Activated CD8-positive, alpha-beta memory T cell treated with anti-CD3 and anti-CD28 coated beads, Interleukin-2, amount 10 ng/mL, durations not matched to agents 7 days and 5 days (primary cell): ENCODE measurements at regions not wholly inside any gene's neighbourhood (a gene's known extent, or its start where the extent isn't known, plus 50 kb on each side); places are given as distances from the start of the nearest gene placed in this dataset.
"Not testable (repeated sequence)": the region's sequence is repeated elsewhere in the genome, so short reads cannot be mapped to it uniquely, and the experiment has no call there.

Experiments
- ATAC-seq: fragments of 150-1000 bp; cut with Tn5 transposase; one replicate; pipeline ENCODE4 v1.10.0; 2021; ENCODE audit warnings: moderate library complexity
- CTCF ChIA-PET: fragments of 350-600 bp; sonication (Branson Sonifier 250); formaldehyde crosslinking; loops from one replicate; lab custom pipeline; 2021; ENCODE audit warnings: antibody characterized with exemption; lab: Charles Lee
- DNase-seq: peaks from one replicate; pipeline ENCODE4 v3.0.0-alpha.2; 2020
- H3K27ac Mint-ChIP-seq: one replicate; pipeline ENCODE4 v1.8.0; 2021; ENCODE audit warnings: mild to moderate bottlenecking, mixed read lengths
- H3K27me3 Mint-ChIP-seq: one replicate; pipeline ENCODE4 v1.8.0; 2021; ENCODE audit warnings: mixed read lengths
- H3K36me3 Mint-ChIP-seq: one replicate; pipeline ENCODE4 v1.8.0; 2021; ENCODE audit warnings: mild to moderate bottlenecking, mixed read lengths
- H3K4me1 Mint-ChIP-seq: one replicate; pipeline ENCODE4 v1.8.0; 2021; ENCODE audit warnings: mixed read lengths
- H3K4me3 Mint-ChIP-seq: one replicate; pipeline ENCODE4 v1.8.0; 2021; ENCODE audit warnings: mild to moderate bottlenecking, moderate library complexity, mixed read lengths
- H3K9me3 Mint-ChIP-seq: one replicate; pipeline ENCODE4 v1.8.0; 2022; ENCODE audit warnings: low read depth, mixed read lengths

- CTCF ChIA-PET, result no interaction called here
- no peak overlapping the region for H3K27ac Mint-ChIP-seq
- DNase-seq (no peak), ATAC-seq (no peak)
- no peak overlapping the region for H3K4me3 Mint-ChIP-seq
- no peaks in the 10 kb centered on the region for H3K4me1 Mint-ChIP-seq
- H3K27me3 Mint-ChIP-seq, result no peaks in the 10 kb centered on the region
- H3K36me3 Mint-ChIP-seq, result no peaks in the 10 kb centered on the region
- peaks cover 5% of the 10 kb centered on the region for H3K9me3 Mint-ChIP-seq
Observed at GRCh38 chr11:37929100-37929653, 1331.1 kb upstream of the RAG2 start.

GRCh38 chr11:37926772-37927171, 1328.7 kb upstream of the RAG2 start:
- no peaks in the 10 kb centered on the region for H3K36me3 Mint-ChIP-seq
- no peaks in the 10 kb centered on the region for H3K27me3 Mint-ChIP-seq
- peaks cover 8% of the 10 kb centered on the region for H3K9me3 Mint-ChIP-seq
- no peak overlapping the region for H3K4me3 Mint-ChIP-seq
- no peak overlapping the region for H3K27ac Mint-ChIP-seq
- CTCF ChIA-PET, result no interaction called here
- no peak for DNase-seq
- H3K4me1 Mint-ChIP-seq, result no peaks in the 10 kb centered on the region
- no peak for ATAC-seq

GRCh38 chr11:37916331-37916730, 1318.3 kb upstream of the RAG2 start:
- Mint-ChIP-seq H3K9me3 (peaks cover 2% of the 10 kb centered on the region), H3K36me3 (no peaks in the 10 kb centered on the region), H3K4me3 (no peak overlapping the region), H3K4me1 (no peaks in the 10 kb centered on the region), H3K27ac (no peak overlapping the region), H3K27me3 (no peaks in the 10 kb centered on the region)
- DNase-seq (no peak), ATAC-seq (no peak)
- CTCF ChIA-PET, result no interaction called here

GRCh38 chr11:37914859-37915258, 1316.8 kb upstream of the RAG2 start:
- H3K27ac Mint-ChIP-seq, result no peak overlapping the region
- H3K9me3 Mint-ChIP-seq, result peaks cover 2% of the 10 kb centered on the region
- no peaks in the 10 kb centered on the region for H3K36me3 Mint-ChIP-seq
- DNase-seq (no peak), ATAC-seq (no peak)
- CTCF ChIA-PET, result no interaction called here
- H3K4me3 Mint-ChIP-seq, result no peak overlapping the region
- no peaks in the 10 kb centered on the region for H3K27me3 Mint-ChIP-seq
- H3K4me1 Mint-ChIP-seq, result no peaks in the 10 kb centered on the region

- H3K4me1 Mint-ChIP-seq, result no peaks in the 10 kb centered on the region
- no peaks in the 10 kb centered on the region for H3K27me3 Mint-ChIP-seq
- CTCF ChIA-PET, result no interaction called here
- DNase-seq (no peak), ATAC-seq (no peak)
- no peaks in the 10 kb centered on the region for H3K36me3 Mint-ChIP-seq
- no peak overlapping the region for H3K27ac Mint-ChIP-seq
- peaks cover 10% of the 10 kb centered on the region for H3K9me3 Mint-ChIP-seq
- H3K4me3 Mint-ChIP-seq, result no peak overlapping the region
Observed at GRCh38 chr11:37908219-37908548, 1310.1 kb upstream of the RAG2 start.

GRCh38 chr11:37907436-37908218, 1309.6 kb upstream of the RAG2 start:
- peaks cover 10% of the 10 kb centered on the region for H3K9me3 Mint-ChIP-seq
- no peaks in the 10 kb centered on the region for H3K27me3 Mint-ChIP-seq
- H3K4me3 Mint-ChIP-seq, result no peak overlapping the region
- H3K4me1 Mint-ChIP-seq, result no peaks in the 10 kb centered on the region
- H3K36me3 Mint-ChIP-seq, result no peaks in the 10 kb centered on the region
- no peak for ATAC-seq
- CTCF ChIA-PET, result no interaction called here
- no peak overlapping the region for H3K27ac Mint-ChIP-seq
- no peak for DNase-seq

GRCh38 chr11:37905707-37906417, 1307.8 kb upstream of the RAG2 start:
- DNase-seq, result no peak
- Mint-ChIP-seq H3K36me3 (no peaks in the 10 kb centered on the region), H3K4me3 (no peak overlapping the region), H3K9me3 (peaks cover 10% of the 10 kb centered on the region), H3K4me1 (no peaks in the 10 kb centered on the region), H3K27me3 (no peaks in the 10 kb centered on the region), H3K27ac (no peak overlapping the region)
- no peak for ATAC-seq
- CTCF ChIA-PET, result no interaction called here

GRCh38 chr11:37896016-37896415, 1298.0 kb upstream of the RAG2 start:
- H3K4me3 Mint-ChIP-seq, result no peak overlapping the region
- CTCF ChIA-PET, result no interaction called here

GRCh38 chr11:37881741-37882140, 1283.7 kb upstream of the RAG2 start:
- DNase-seq, result no peak
- H3K4me1 Mint-ChIP-seq, result no peaks in the 10 kb centered on the region
- H3K4me3 Mint-ChIP-seq, result no peak overlapping the region
- H3K9me3 Mint-ChIP-seq, result peaks cover 10% of the 10 kb centered on the region
- no peaks in the 10 kb centered on the region for H3K27me3 Mint-ChIP-seq
- H3K36me3 Mint-ChIP-seq, result no peaks in the 10 kb centered on the region
- CTCF ChIA-PET, result no interaction called here
- H3K27ac Mint-ChIP-seq, result no peak overlapping the region
- ATAC-seq, result no peak

More at GRCh38 chr11:37896016-37896415, 1298.0 kb upstream of the RAG2 start:
- H3K9me3 Mint-ChIP-seq, result peaks cover 13% of the 10 kb centered on the region
- H3K4me1 Mint-ChIP-seq, result no peaks in the 10 kb centered on the region
- DNase-seq (no peak), ATAC-seq (no peak)
- no peaks in the 10 kb centered on the region for H3K36me3 Mint-ChIP-seq
- no peaks in the 10 kb centered on the region for H3K27me3 Mint-ChIP-seq
- H3K27ac Mint-ChIP-seq, result no peak overlapping the region

- DNase-seq (no peak), ATAC-seq (no peak)
- Mint-ChIP-seq H3K9me3 (peaks cover 9% of the 10 kb centered on the region), H3K27ac (no peak overlapping the region), H3K4me1 (no peaks in the 10 kb centered on the region), H3K36me3 (no peaks in the 10 kb centered on the region), H3K4me3 (no peak overlapping the region), H3K27me3 (no peaks in the 10 kb centered on the region)
- CTCF ChIA-PET, result no interaction called here
Observed at GRCh38 chr11:37861671-37862070, 1263.6 kb upstream of the RAG2 start.

GRCh38 chr11:37858806-37859537, 1260.9 kb upstream of the RAG2 start:
- H3K4me3 Mint-ChIP-seq, H3K36me3 Mint-ChIP-seq, H3K27ac Mint-ChIP-seq, H3K4me1 Mint-ChIP-seq, CTCF ChIA-PET, ATAC-seq, H3K9me3 Mint-ChIP-seq, H3K27me3 Mint-ChIP-seq, DNase-seq: not testable (repeated sequence)

GRCh38 chr11:37858398-37858797, 1260.4 kb upstream of the RAG2 start:
- CTCF ChIA-PET, result no interaction called here
- ATAC-seq (no peak), DNase-seq (no peak)
- H3K36me3 Mint-ChIP-seq, result no peaks in the 10 kb centered on the region
- no peaks in the 10 kb centered on the region for H3K4me1 Mint-ChIP-seq
- H3K27ac Mint-ChIP-seq, result no peak overlapping the region
- H3K4me3 Mint-ChIP-seq, result no peak overlapping the region
- H3K9me3 Mint-ChIP-seq, result peaks cover 8% of the 10 kb centered on the region
- H3K27me3 Mint-ChIP-seq, result no peaks in the 10 kb centered on the region

GRCh38 chr11:37857726-37858125, 1259.7 kb upstream of the RAG2 start:
- H3K27me3 Mint-ChIP-seq, result no peaks in the 10 kb centered on the region
- no peak for ATAC-seq
- CTCF ChIA-PET, result no interaction called here
- no peaks in the 10 kb centered on the region for H3K4me1 Mint-ChIP-seq
- peaks cover 8% of the 10 kb centered on the region for H3K9me3 Mint-ChIP-seq
- H3K27ac Mint-ChIP-seq, result no peak overlapping the region
- DNase-seq, result no peak
- H3K36me3 Mint-ChIP-seq, result no peaks in the 10 kb centered on the region
- H3K4me3 Mint-ChIP-seq, result no peak overlapping the region
